GM12878 (cell line): ENCODE measurements at regions not wholly inside any gene's neighbourhood (a gene's known extent, or its start where the extent isn't known, plus 50 kb on each side); places are given as distances from the start of the nearest gene placed in this dataset.

Source experiments
- ATAC-seq: fragments of 200-7000 bp; cut with Tn5 transposase; 3 replicates; pipeline ENCODE4 v1.9.1; 2020; ENCODE audit warnings: mild to moderate bottlenecking, moderate library complexity
- BruUV-seq: library from RNA; stranded (reverse); fragments of 400-500 nt; replicated peaks from 2 replicates; lab custom pipeline; 2021; lab: Mats Ljungman, UMichigan
- CTCF ChIA-PET: fragments of 300-600 bp; sonication (Branson Sonifier 250); formaldehyde crosslinking; extraction: SDS; loops from one replicate; lab custom pipeline; 2021; ENCODE audit warnings: inconsistent platforms; lab: Yijun Ruan, JAX
- POLR2A ChIA-PET: fragments of 350-600 bp; formaldehyde crosslinking; extraction: SDS; loops from one replicate; lab custom pipeline; 2021; ENCODE audit warnings: inconsistent platforms; lab: Charles Lee
- RAD21 ChIA-PET: fragments of 300-600 bp; sonication (Branson Sonifier 250); formaldehyde crosslinking; loops from one replicate; lab custom pipeline; 2023; ENCODE audit warnings: antibody characterized with exemption; ENCODE audit not compliant: unreplicated experiment; lab: Charles Lee
- SMC1A ChIA-PET: fragments of 300-600 bp; sonication (Branson Sonifier 250); formaldehyde crosslinking; loops from one replicate; lab custom pipeline; 2023; ENCODE audit not compliant: unreplicated experiment, uncharacterized antibody; lab: Charles Lee
- DNase-seq: peaks from one replicate; pipeline ENCODE4 v3.0.0-alpha.2; 2011; ENCODE audit warnings: low read depth, low spot score
- FAIRE-seq: peaks from 3 replicates; lab custom pipeline; 2011; peaks lifted over from hg19 to GRCh38; lab: Jason Lieb, UNC
- H2AFZ ChIP-seq: 2 replicates; pipeline ENCODE4 v1.6.0; 2011; ENCODE audit warnings: low read depth, low read length, control low read depth; ENCODE audit not compliant: control insufficient read depth
- H3K27ac ChIP-seq: 2 replicates; pipeline ENCODE4 v1.5.1; 2011; ENCODE audit warnings: control low read depth; ENCODE audit not compliant: control insufficient read depth, insufficient read depth
- H3K27me3 ChIP-seq, 2 experiments: replicated peaks in 1 of 2; 2 replicates each; pipeline versions ENCODE4 v1.6.0 to v1.6.1; 2011; ENCODE audit warnings: low read length in 1 of 2; ENCODE audit not compliant: control insufficient read depth in 2 of 2, insufficient read depth in 2 of 2
- H3K36me3 ChIP-seq, 2 experiments: 2 replicates each; pipeline ENCODE4 v1.5.1; 2011; ENCODE audit warnings: low read length in 1 of 2; ENCODE audit not compliant: control insufficient read depth in 2 of 2, insufficient read depth in 2 of 2
- H3K4me1 ChIP-seq: 2 replicates; pipeline ENCODE4 v1.6.1; 2011; ENCODE audit warnings: mild to moderate bottlenecking, low read length, moderate library complexity, mixed read lengths; ENCODE audit not compliant: control insufficient read depth, insufficient read depth
- H3K4me2 ChIP-seq: 2 replicates; pipeline ENCODE4 v1.6.0; 2011; ENCODE audit warnings: control low read depth; ENCODE audit not compliant: control insufficient read depth, insufficient read depth
- H3K4me3 ChIP-seq: fragments of 200-600 bp; sonication (generic); 2 replicates; pipeline ENCODE4 v1.5.1; 2016
- H3K79me2 ChIP-seq: 2 replicates; pipeline ENCODE4 v1.6.0; 2011; ENCODE audit warnings: low read length; ENCODE audit not compliant: control insufficient read depth, insufficient read depth
- H3K9ac ChIP-seq: 2 replicates; pipeline ENCODE4 v1.8.0; 2011; ENCODE audit warnings: low read length, control low read depth, mixed read lengths; ENCODE audit not compliant: control insufficient read depth, insufficient read depth
- H3K9me3 ChIP-seq: replicated peaks from 3 replicates; pipeline ENCODE4 v1.5.1; 2011; ENCODE audit warnings: mild to moderate bottlenecking, low read length; ENCODE audit not compliant: control insufficient read depth, insufficient read depth
- H4K20me1 ChIP-seq: 2 replicates; pipeline ENCODE4 v1.6.0; 2011; ENCODE audit not compliant: control insufficient read depth, insufficient read depth
- CBX3 ChIP-seq: fragments of 200-600 bp; sonication (generic); IDR thresholded peaks from 2 replicates; pipeline ENCODE4 v1.6.1; 2016; ENCODE audit warnings: low read depth, borderline replicate concordance
- E2F8 ChIP-seq: fragments of 450-650 bp; IDR thresholded peaks from 2 replicates; pipeline ENCODE4 v1.6.1; 2018; ENCODE audit warnings: mild to moderate bottlenecking, low read depth, moderate library complexity; ENCODE audit not compliant: partially characterized antibody
- FOXM1 ChIP-seq: IDR thresholded peaks from 2 replicates; pipeline ENCODE4 v1.6.1; 2012; ENCODE audit warnings: low read depth, mild to moderate bottlenecking, inconsistent platforms, low read length, moderate library complexity
- HCFC1 ChIP-seq: fragments of 150-350 bp; IDR thresholded peaks from 2 replicates; pipeline ENCODE4 v1.6.1; 2014; ENCODE audit warnings: low read length
- HDAC6 ChIP-seq: fragments of 200-600 bp; sonication (generic); IDR thresholded peaks from one replicate; pipeline ENCODE4 v1.8.0; 2017; ENCODE audit warnings: antibody characterized with exemption; ENCODE audit not compliant: unreplicated experiment
- MEF2A ChIP-seq: IDR thresholded peaks from 2 replicates; pipeline ENCODE4 v1.6.1; 2011; ENCODE audit warnings: low read depth, mild to moderate bottlenecking, low read length, moderate library complexity; ENCODE audit not compliant: insufficient read depth
- NR2C1 ChIP-seq: fragments of 450-650 bp; IDR thresholded peaks from 2 replicates; pipeline ENCODE4 v1.6.1; 2017; ENCODE audit warnings: antibody characterized with exemption, mild to moderate bottlenecking, moderate library complexity
- PAX5 ChIP-seq: IDR thresholded peaks from 2 replicates; pipeline ENCODE4 v1.6.1; 2011; ENCODE audit warnings: low read depth, low read length, borderline replicate concordance
- PBX3 ChIP-seq: IDR thresholded peaks from 2 replicates; pipeline ENCODE4 v1.6.1; 2011; ENCODE audit warnings: mild to moderate bottlenecking, low read depth, low read length, moderate library complexity; ENCODE audit not compliant: insufficient replicate concordance
- RAD51 ChIP-seq: fragments of 450-650 bp; IDR thresholded peaks from 2 replicates; pipeline ENCODE4 v1.6.1; 2016; ENCODE audit warnings: moderate library complexity, mild to moderate bottlenecking, inconsistent platforms
- RFX5 ChIP-seq: IDR thresholded peaks from 2 replicates; pipeline ENCODE4 v1.6.1; 2011; ENCODE audit warnings: low read depth, low read length, improper control_type of control experiment
- SIN3A ChIP-seq: IDR thresholded peaks from 2 replicates; pipeline ENCODE4 v1.6.1; 2012; ENCODE audit warnings: low read depth, low read length, improper control_type of control experiment
- SUZ12 ChIP-seq: fragments of 200-600 bp; sonication (generic); IDR thresholded peaks from one replicate; pipeline ENCODE4 v1.6.1; 2018; ENCODE audit warnings: antibody characterized with exemption, mild to moderate bottlenecking; ENCODE audit not compliant: unreplicated experiment
- TARDBP ChIP-seq: IDR thresholded peaks from 2 replicates; pipeline ENCODE4 v1.6.1; 2016; ENCODE audit warnings: borderline replicate concordance
- WGBS: methylation state at CpG from one replicate; pipeline ENCODE4 v1.1.6; 2016; ENCODE audit warnings: low lambda C conversion rate; ENCODE audit not compliant: insufficient replicate concordance, insufficient coverage; ENCODE audit errors: missing lambda C conversion rate; 5-methylcytosine and 5-hydroxymethylcytosine counted together
- in situ Hi-C: fragments of 300-500 bp; cut with MboI; formaldehyde crosslinking; loops from 9 replicates; pipeline ENCODE4 v1.14.3; 2018; ENCODE audit warnings: mixed read lengths
- intact Hi-C: fragments of 100-400 bp; cut with micrococcal nuclease; formaldehyde crosslinking; loops from one replicate; pipeline ENCODE4 v1.14.2; 2022; ENCODE audit not compliant: unreplicated experiment

- Histone ChIP-seq H3K9me3 (no peaks in the 10 kb centered on the region), H3K27ac (no peak overlapping the region), H3K27me3 (no peaks in the 10 kb centered on the region), H3K79me2 (no peaks in the 10 kb centered on the region), H3K9ac (no peak overlapping the region), H2AFZ (no peak overlapping the region), H3K4me2 (no peak overlapping the region), H3K36me3 (no peaks in the 10 kb centered on the region), H3K4me3 (no peak overlapping the region), H3K4me1 (no peaks in the 10 kb centered on the region), H4K20me1 (no peaks in the 10 kb centered on the region)
- no peak for DNase-seq
- POLR2A ChIA-PET, result no interaction called here
- TF ChIP-seq RFX5 (no peak), FOXM1 (no peak), PBX3 (no peak), SIN3A (no peak), HDAC6 (no peak), PAX5 (no peak), E2F8 (no peak), CBX3 (no peak), NR2C1 (no peak), HCFC1 (no peak), SUZ12 (no peak), RAD51 (no peak), TARDBP (no peak), MEF2A (no peak)
- no TSS peak for BruUV-seq
- RAD21 ChIA-PET, result no interaction called here
- CTCF ChIA-PET, result no interaction called here
- WGBS, result 11% methylated on average over 3 of the region's 3 CpGs
- FAIRE-seq, result no peak
- in situ Hi-C loops (no loop called here), intact Hi-C loops (no loop called here)
- SMC1A ChIA-PET, result interaction anchor here (0.8 kb wide), 1 partner anchor 141 kb away, joined by 3 read pairs; no protein-coding TSS in a partner anchor
- ATAC-seq, result no peak
Measured at GRCh38 chr4:154687840-154688239, 56.0 kb upstream of the LRAT start.
